ENCODE measurements at regions not wholly inside any gene's neighbourhood (a gene's known extent, or its start where the extent isn't known, plus 50 kb on each side); places are given as distances from the start of the nearest gene placed in this dataset.

GRCh38 chr11:97432926-97433325 lies 1043.1 kb downstream of the JRKL start:
- H3K4me2 ChIP-seq (ENCODE audit: low read depth, low read length, poor library complexity, severe bottlenecking): no peak overlapping the region
- no peaks in the 10 kb centered on the region for H3K9me2 ChIP-seq (replicated peaks; ENCODE audit: insufficient read depth, low read length)
- no peak overlapping the region for H3K9ac ChIP-seq (ENCODE audit: low read length)
- no peak overlapping the region for H3K27ac ChIP-seq (ENCODE audit: low read depth, low read length)
- H3K79me2 ChIP-seq (ENCODE audit: insufficient read depth, low read length): no peaks in the 10 kb centered on the region
- no peaks in the 10 kb centered on the region for H4K20me1 ChIP-seq (ENCODE audit: low read depth, low read length)
- no peaks in the 10 kb centered on the region for H3K36me3 ChIP-seq (ENCODE audit: low read length)
- H3K9me3 ChIP-seq (ENCODE audit: insufficient read depth, low read length): no peaks in the 10 kb centered on the region
- H3F3A ChIP-seq (ENCODE audit: insufficient read depth): no peaks in the 10 kb centered on the region
- no peak overlapping the region for H3K4me3 ChIP-seq (ENCODE audit: insufficient read depth, low read length, poor library complexity, severe bottlenecking)
- H3K27me3 ChIP-seq (ENCODE audit: low read length): no peaks in the 10 kb centered on the region
- no peak for TF ChIP-seq EZH2phosphoT487 (conservative IDR thresholded peaks at IDR 0.05; ENCODE audit: low read length)
- TF ChIP-seq CTCF (IDR thresholded peaks at IDR 0.05; ENCODE audit: insufficient read depth, low read length, poor library complexity, severe bottlenecking): no peak
- no peak overlapping the region for H2AFZ ChIP-seq (ENCODE audit: low read depth, low read length, severe bottlenecking)

GRCh38 chr11:97445561-97445960 lies 1055.7 kb downstream of the JRKL start:
- H3K4me2 ChIP-seq (ENCODE audit: low read depth, low read length, poor library complexity, severe bottlenecking): no peak overlapping the region

GRCh38 chr11:97451441-97451840 lies 1061.6 kb downstream of the JRKL start:
- Histone ChIP-seq H3K9me2 (replicated peaks; ENCODE audit: insufficient read depth, low read length) (no peaks in the 10 kb centered on the region), H3K36me3 (ENCODE audit: low read length) (no peaks in the 10 kb centered on the region), H3K79me2 (ENCODE audit: insufficient read depth, low read length) (no peaks in the 10 kb centered on the region), H2AFZ (ENCODE audit: low read depth, low read length, severe bottlenecking) (no peak overlapping the region), H3K4me2 (ENCODE audit: low read depth, low read length, poor library complexity, severe bottlenecking) (no peak overlapping the region), H3K27me3 (ENCODE audit: low read length) (no peaks in the 10 kb centered on the region), H4K20me1 (ENCODE audit: low read depth, low read length) (no peaks in the 10 kb centered on the region), H3K27ac (ENCODE audit: low read depth, low read length) (no peak overlapping the region), H3K4me3 (ENCODE audit: insufficient read depth, low read length, poor library complexity, severe bottlenecking) (no peak overlapping the region), H3K9me3 (ENCODE audit: insufficient read depth, low read length) (no peaks in the 10 kb centered on the region), H3F3A (ENCODE audit: insufficient read depth) (no peaks in the 10 kb centered on the region), H3K9ac (ENCODE audit: low read length) (no peak overlapping the region)
- TF ChIP-seq EZH2phosphoT487 (conservative IDR thresholded peaks at IDR 0.05; ENCODE audit: low read length) (no peak), CTCF (IDR thresholded peaks at IDR 0.05; ENCODE audit: insufficient read depth, low read length, poor library complexity, severe bottlenecking) (no peak)

More at GRCh38 chr11:97445561-97445960, 1055.7 kb downstream of the JRKL start:
- Histone ChIP-seq H3K27ac (ENCODE audit: low read depth, low read length) (no peak overlapping the region), H4K20me1 (ENCODE audit: low read depth, low read length) (no peaks in the 10 kb centered on the region), H3K79me2 (ENCODE audit: insufficient read depth, low read length) (no peaks in the 10 kb centered on the region), H3K9ac (ENCODE audit: low read length) (no peak overlapping the region), H3K9me2 (replicated peaks; ENCODE audit: insufficient read depth, low read length) (no peaks in the 10 kb centered on the region), H3K36me3 (ENCODE audit: low read length) (no peaks in the 10 kb centered on the region), H3K27me3 (ENCODE audit: low read length) (no peaks in the 10 kb centered on the region), H3K9me3 (ENCODE audit: insufficient read depth, low read length) (no peaks in the 10 kb centered on the region), H3K4me3 (ENCODE audit: insufficient read depth, low read length, poor library complexity, severe bottlenecking) (no peak overlapping the region), H2AFZ (ENCODE audit: low read depth, low read length, severe bottlenecking) (no peak overlapping the region), H3F3A (ENCODE audit: insufficient read depth) (no peaks in the 10 kb centered on the region)
- TF ChIP-seq CTCF (IDR thresholded peaks at IDR 0.05; ENCODE audit: insufficient read depth, low read length, poor library complexity, severe bottlenecking) (no peak), EZH2phosphoT487 (conservative IDR thresholded peaks at IDR 0.05; ENCODE audit: low read length) (no peak)
